Activated CD8-positive, alpha-beta T cell treated with anti-CD3 and anti-CD28 coated beads for 36 hours (primary cell): ENCODE measurements at regions not wholly inside any gene's neighbourhood (a gene's known extent, or its start where the extent isn't known, plus 50 kb on each side); places are given as distances from the start of the nearest gene placed in this dataset.
"Not testable (repeated sequence)": the region's sequence is repeated elsewhere in the genome, so short reads cannot be mapped to it uniquely, and the experiment has no call there.

Experiments used
- ATAC-seq: fragments of 200-7000 bp; cut with Tn5 transposase; one replicate; pipeline ENCODE4 v1.10.0; 2021; ENCODE audit warnings: mild to moderate bottlenecking, moderate library complexity
- CTCF ChIA-PET: fragments of 350-600 bp; sonication (Branson Sonifier 250); formaldehyde crosslinking; loops from one replicate; lab custom pipeline; 2021; ENCODE audit warnings: antibody characterized with exemption; lab: Charles Lee
- POLR2A ChIA-PET: fragments of 350-600 bp; sonication (Branson Sonifier 250); formaldehyde crosslinking; loops from one replicate; lab custom pipeline; 2021; ENCODE audit warnings: antibody characterized with exemption; lab: Charles Lee
- DNase-seq: peaks from one replicate; pipeline ENCODE4 v3.0.0-alpha.2; 2020
- H3K27ac Mint-ChIP-seq: one replicate; pipeline ENCODE4 v1.8.0; 2021; ENCODE audit warnings: mild to moderate bottlenecking, mixed read lengths
- H3K27me3 Mint-ChIP-seq: one replicate; pipeline ENCODE4 v1.8.0; 2021; ENCODE audit warnings: mixed read lengths
- H3K36me3 Mint-ChIP-seq: one replicate; pipeline ENCODE4 v1.8.0; 2021; ENCODE audit warnings: low read depth, mixed read lengths
- H3K4me1 Mint-ChIP-seq: one replicate; pipeline ENCODE4 v1.8.0; 2021; ENCODE audit warnings: low read depth, mixed read lengths
- H3K4me3 Mint-ChIP-seq: one replicate; pipeline ENCODE4 v1.8.0; 2021; ENCODE audit warnings: mild to moderate bottlenecking, moderate library complexity, mixed read lengths
- H3K9me3 Mint-ChIP-seq: one replicate; pipeline ENCODE4 v1.8.0; 2021; ENCODE audit warnings: mixed read lengths
- CTCF ChIP-seq: fragments of 200-600 bp; IDR thresholded peaks from one replicate; pipeline ENCODE4 v1.8.0; 2022; ENCODE audit warnings: antibody characterized with exemption, mild to moderate bottlenecking
- intact Hi-C: fragments of 100-400 bp; cut with micrococcal nuclease; formaldehyde crosslinking; loops from one replicate; pipeline ENCODE4 v1.10.0; 2022

- H3K4me1 Mint-ChIP-seq = peaks cover 7% of the 10 kb centered on the region
- no peak for DNase-seq
- POLR2A ChIA-PET = interaction anchor here (0.6 to 1.1 kb wide), 2 partner anchors 9 to 255 kb away, joined by 3 read pairs; no protein-coding TSS in a partner anchor
- no peak overlapping the region for H3K4me3 Mint-ChIP-seq
- CTCF ChIA-PET = interaction anchor here (1.5 to 5.4 kb wide), 3 partner anchors 37 to 140 kb away, joined by 4 to 16 read pairs (median 4); no protein-coding TSS in a partner anchor
- H3K27ac Mint-ChIP-seq = no peak overlapping the region
- no peak for TF ChIP-seq CTCF
- ATAC-seq = peak; percentile 69
- intact Hi-C loops = no loop called here
- H3K9me3 Mint-ChIP-seq = peaks cover 5% of the 10 kb centered on the region
- peaks cover 17% of the 10 kb centered on the region for H3K27me3 Mint-ChIP-seq
- no peaks in the 10 kb centered on the region for H3K36me3 Mint-ChIP-seq
Measured at GRCh38 chr11:123338266-123338800, 91.7 kb upstream of the GRAMD1B start.

DNA sequence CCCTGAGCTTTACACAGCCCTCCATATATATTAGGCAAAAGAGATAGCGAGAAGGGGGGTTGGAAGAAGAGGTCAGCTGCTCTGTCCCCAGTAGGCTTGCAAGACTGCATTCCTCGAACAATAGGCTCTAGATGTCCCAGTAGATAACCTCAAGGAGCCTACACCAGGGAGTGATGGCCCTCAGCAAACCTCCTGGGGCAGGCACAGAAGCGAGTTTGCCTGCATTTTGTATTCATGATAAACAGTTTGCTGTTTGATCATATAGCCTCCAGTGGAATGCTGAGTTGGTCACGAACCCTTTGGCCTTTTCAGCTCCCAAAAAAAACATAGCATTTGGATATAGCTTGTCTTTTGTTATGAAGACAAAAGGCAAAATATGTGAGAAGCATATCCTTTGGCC, 95.1 kb upstream of the GRAMD1B start:
- peaks cover 7% of the 10 kb centered on the region for H3K4me1 Mint-ChIP-seq
- H3K9me3 Mint-ChIP-seq = no peaks in the 10 kb centered on the region
- H3K36me3 Mint-ChIP-seq = no peaks in the 10 kb centered on the region
- TF ChIP-seq CTCF = no peak
- no peak overlapping the region for H3K4me3 Mint-ChIP-seq
- intact Hi-C loops = no loop called here
- no peak for ATAC-seq
- peaks cover 13% of the 10 kb centered on the region for H3K27me3 Mint-ChIP-seq
- H3K27ac Mint-ChIP-seq = no peak overlapping the region
- CTCF ChIA-PET = interaction anchor here (0.9 to 2.6 kb wide), 2 partner anchors 22 to 29 kb away, joined by 3 to 12 read pairs; no protein-coding TSS in a partner anchor
- no peak for DNase-seq
- POLR2A ChIA-PET = interaction anchor here (0.6 to 0.8 kb wide), 2 partner anchors 24 to 281 kb away, joined by 3 read pairs; no protein-coding TSS in a partner anchor

- CTCF ChIA-PET, H3K4me3 Mint-ChIP-seq, H3K4me1 Mint-ChIP-seq, H3K9me3 Mint-ChIP-seq, H3K27ac Mint-ChIP-seq, H3K36me3 Mint-ChIP-seq, POLR2A ChIA-PET, DNase-seq, ATAC-seq, intact Hi-C loops: not testable (repeated sequence)
- H3K27me3 Mint-ChIP-seq = peaks cover 11% of the 10 kb centered on the region
Measured at GRCh38 chr11:123332577-123332976, 97.5 kb upstream of the GRAMD1B start.

- no peak for TF ChIP-seq CTCF
- Mint-ChIP-seq H3K9me3 (no peaks in the 10 kb centered on the region), H3K36me3 (no peaks in the 10 kb centered on the region), H3K27ac (no peak overlapping the region), H3K4me3 (no peak overlapping the region), H3K27me3 (peaks cover 7% of the 10 kb centered on the region), H3K4me1 (no peaks in the 10 kb centered on the region)
- intact Hi-C loops = no loop called here
- DNase-seq = no peak
- CTCF ChIA-PET = no interaction called here
- POLR2A ChIA-PET = no interaction called here
- ATAC-seq = no peak
Measured at GRCh38 chr11:123330948-123331347, 99.1 kb upstream of the GRAMD1B start.

DNA sequence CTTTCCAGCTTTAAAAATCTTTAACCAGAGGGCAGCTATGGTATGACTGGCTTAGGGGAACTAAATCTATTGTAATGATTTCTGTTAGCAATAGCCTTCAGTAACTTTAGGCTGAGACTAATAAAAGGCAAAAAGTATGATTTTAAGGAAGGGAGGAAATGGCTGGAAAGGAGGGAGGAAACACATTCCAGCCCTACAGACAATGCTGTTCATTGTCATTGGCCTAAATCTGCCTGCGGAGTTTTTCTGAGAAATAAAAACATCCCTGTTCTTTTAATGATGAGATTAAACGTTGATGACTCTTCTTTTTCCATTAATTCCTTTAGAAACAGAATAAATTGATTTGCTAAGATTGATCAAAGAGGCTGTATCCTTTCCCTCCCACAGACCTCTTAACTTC, 99.6 kb upstream of the GRAMD1B start:
- intact Hi-C loops = no loop called here
- ATAC-seq (no peak), DNase-seq (no peak)
- ChIA-PET CTCF (no interaction called here), POLR2A (no interaction called here)
- Mint-ChIP-seq H3K9me3 (no peaks in the 10 kb centered on the region), H3K27me3 (peaks cover 2% of the 10 kb centered on the region), H3K27ac (no peak overlapping the region), H3K4me1 (no peaks in the 10 kb centered on the region), H3K4me3 (no peak overlapping the region), H3K36me3 (no peaks in the 10 kb centered on the region)
- TF ChIP-seq CTCF = no peak
